Endothelial cell (in vitro differentiated cells): ENCODE measurements at regions not wholly inside any gene's neighbourhood (a gene's known extent, or its start where the extent isn't known, plus 50 kb on each side); places are given as distances from the start of the nearest gene placed in this dataset.

Experiments used
- DNase-seq: peaks from one replicate; pipeline ENCODE4 v3.0.0; 2021; ENCODE audit warnings: low spot score
- H3K27ac Mint-ChIP-seq: one replicate; pipeline ENCODE4 v1.8.0; 2021; ENCODE audit warnings: mixed read lengths, inconsistent platforms; ENCODE audit not compliant: unreplicated experiment
- H3K27me3 Mint-ChIP-seq: one replicate; pipeline ENCODE4 v1.8.0; 2021; ENCODE audit warnings: mild to moderate bottlenecking, moderate library complexity, mixed read lengths, inconsistent platforms; ENCODE audit not compliant: unreplicated experiment
- H3K36me3 Mint-ChIP-seq: one replicate; pipeline ENCODE4 v1.8.0; 2021; ENCODE audit warnings: mild to moderate bottlenecking, low read depth, mixed read lengths, inconsistent platforms; ENCODE audit not compliant: unreplicated experiment
- H3K4me1 Mint-ChIP-seq: one replicate; pipeline ENCODE4 v1.8.0; 2021; ENCODE audit warnings: mild to moderate bottlenecking, mixed read lengths, inconsistent platforms; ENCODE audit not compliant: unreplicated experiment
- H3K4me3 Mint-ChIP-seq: one replicate; pipeline ENCODE4 v1.8.0; 2021; ENCODE audit warnings: mild to moderate bottlenecking, mixed read lengths, inconsistent platforms; ENCODE audit not compliant: unreplicated experiment
- H3K9me3 Mint-ChIP-seq: one replicate; pipeline ENCODE4 v1.8.0; 2021; ENCODE audit warnings: mixed read lengths, inconsistent platforms; ENCODE audit not compliant: unreplicated experiment
- TF ChIP-seq, protein P1 (sequence below): fragments of 200-600 bp; sonication (generic); IDR thresholded peaks from one replicate; pipeline ENCODE4 v1.5.0; 2021; ENCODE audit warnings: antibody characterized with exemption; ENCODE audit not compliant: unreplicated experiment

- H3K27ac Mint-ChIP-seq: no peak overlapping the region
- H3K36me3 Mint-ChIP-seq: peaks cover 99% of the 10 kb centered on the region
- TF ChIP-seq, protein P1, sequence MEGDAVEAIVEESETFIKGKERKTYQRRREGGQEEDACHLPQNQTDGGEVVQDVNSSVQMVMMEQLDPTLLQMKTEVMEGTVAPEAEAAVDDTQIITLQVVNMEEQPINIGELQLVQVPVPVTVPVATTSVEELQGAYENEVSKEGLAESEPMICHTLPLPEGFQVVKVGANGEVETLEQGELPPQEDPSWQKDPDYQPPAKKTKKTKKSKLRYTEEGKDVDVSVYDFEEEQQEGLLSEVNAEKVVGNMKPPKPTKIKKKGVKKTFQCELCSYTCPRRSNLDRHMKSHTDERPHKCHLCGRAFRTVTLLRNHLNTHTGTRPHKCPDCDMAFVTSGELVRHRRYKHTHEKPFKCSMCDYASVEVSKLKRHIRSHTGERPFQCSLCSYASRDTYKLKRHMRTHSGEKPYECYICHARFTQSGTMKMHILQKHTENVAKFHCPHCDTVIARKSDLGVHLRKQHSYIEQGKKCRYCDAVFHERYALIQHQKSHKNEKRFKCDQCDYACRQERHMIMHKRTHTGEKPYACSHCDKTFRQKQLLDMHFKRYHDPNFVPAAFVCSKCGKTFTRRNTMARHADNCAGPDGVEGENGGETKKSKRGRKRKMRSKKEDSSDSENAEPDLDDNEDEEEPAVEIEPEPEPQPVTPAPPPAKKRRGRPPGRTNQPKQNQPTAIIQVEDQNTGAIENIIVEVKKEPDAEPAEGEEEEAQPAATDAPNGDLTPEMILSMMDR: no peak
- no peak for DNase-seq
- peak overlapping the region; percentile 83 for H3K4me3 Mint-ChIP-seq
- peaks cover 66% of the 10 kb centered on the region for H3K27me3 Mint-ChIP-seq
- H3K9me3 Mint-ChIP-seq: peaks cover 94% of the 10 kb centered on the region
- H3K4me1 Mint-ChIP-seq: no peaks in the 10 kb centered on the region
These were observed 100.2 kb downstream of the SNRPN start for GRCh38 chr15:25054943-25055342.

DNA sequence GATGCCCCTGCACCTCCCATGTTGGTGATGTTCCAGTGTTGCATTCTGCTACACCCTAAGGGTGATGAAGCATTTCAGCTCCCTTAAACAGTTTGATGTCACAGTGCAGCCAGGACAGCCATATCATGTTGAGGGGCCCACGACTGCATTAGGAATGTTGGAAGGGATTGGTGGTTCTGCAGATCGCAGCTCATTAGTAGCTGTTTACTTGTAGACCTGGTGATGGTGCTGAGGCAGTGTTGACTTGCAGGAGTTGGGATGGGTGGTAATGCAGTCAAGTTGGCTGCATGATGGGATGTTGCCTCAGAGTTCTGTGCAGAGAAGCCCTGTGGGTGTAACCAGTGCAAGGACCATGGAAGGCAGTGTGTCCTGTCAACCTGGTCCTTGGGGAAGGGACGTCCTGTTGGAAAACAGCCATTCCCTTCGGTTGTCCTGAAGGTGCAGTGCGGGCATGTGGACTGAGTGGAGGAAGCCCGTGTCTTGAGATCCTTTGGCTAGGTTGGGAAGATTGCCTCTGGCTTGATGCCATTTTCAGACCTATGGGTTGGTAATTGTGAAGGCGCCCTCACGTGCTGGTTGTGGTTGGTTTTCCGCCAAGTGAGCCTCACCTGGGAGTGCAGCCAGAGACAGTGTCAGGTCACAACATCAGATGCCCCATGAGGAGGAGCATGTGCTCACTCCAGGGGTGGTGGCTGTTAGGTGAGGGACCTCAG, 100.7 kb downstream of the SNRPN start:
- TF ChIP-seq, protein P1: no peak
- Mint-ChIP-seq H3K27me3 (peaks cover 66% of the 10 kb centered on the region), H3K4me1 (no peaks in the 10 kb centered on the region), H3K9me3 (peaks cover 94% of the 10 kb centered on the region), H3K36me3 (peaks cover 99% of the 10 kb centered on the region), H3K4me3 (peak overlapping the region; percentile 83), H3K27ac (peak overlapping the region; percentile 59)
- no peak for DNase-seq

DNA sequence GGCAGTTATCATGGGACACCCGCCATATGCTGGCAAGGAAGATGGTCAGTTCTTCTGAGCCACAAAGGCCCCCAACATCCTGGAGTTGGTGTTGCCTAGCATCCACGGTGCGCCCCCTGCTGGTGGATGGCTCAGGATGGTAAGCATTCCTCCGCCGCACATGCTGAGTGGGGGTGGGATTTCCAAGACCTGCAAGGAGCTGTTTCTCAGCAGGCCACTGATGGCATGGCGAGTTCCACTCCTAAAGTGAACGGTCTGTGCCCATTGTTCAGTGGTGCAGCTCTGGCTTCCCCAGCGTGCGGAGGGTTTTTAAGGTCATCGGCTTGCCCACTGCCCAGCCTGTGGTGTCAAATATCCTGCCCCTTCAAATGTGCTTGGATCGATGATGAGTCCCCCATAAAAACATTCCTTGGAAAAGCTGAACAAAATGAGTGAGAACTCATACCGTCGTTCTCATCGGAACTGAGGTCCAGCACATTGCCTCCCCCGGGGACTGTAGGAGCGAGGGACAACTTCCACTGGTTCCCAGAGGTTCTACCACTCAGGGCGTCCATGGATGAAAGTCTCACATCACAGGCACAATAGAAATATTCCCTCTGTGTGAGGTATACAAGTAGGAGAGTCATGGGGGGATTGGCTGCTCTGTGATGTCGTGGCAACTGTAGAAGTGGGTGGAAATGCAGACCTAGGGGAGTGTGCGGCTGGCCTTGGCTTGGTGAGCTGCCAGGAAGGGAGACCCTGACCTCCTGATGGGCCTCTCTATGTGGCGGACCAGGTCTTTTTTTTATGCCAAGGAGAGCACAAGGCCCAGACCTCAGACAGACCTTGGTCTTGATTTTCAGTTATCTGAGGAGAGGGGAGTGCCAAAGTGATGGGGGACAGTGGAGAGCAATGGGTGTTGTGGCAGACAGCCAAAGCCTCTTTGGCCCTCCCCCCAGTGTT, 102.0 kb downstream of the SNRPN start:
- peaks cover 99% of the 10 kb centered on the region for H3K36me3 Mint-ChIP-seq
- H3K4me1 Mint-ChIP-seq: no peaks in the 10 kb centered on the region
- peaks cover 66% of the 10 kb centered on the region for H3K27me3 Mint-ChIP-seq
- H3K27ac Mint-ChIP-seq: peak overlapping the region; percentile 18
- DNase-seq: no peak
- peaks cover 94% of the 10 kb centered on the region for H3K9me3 Mint-ChIP-seq
- TF ChIP-seq, protein P1: peak; percentile 40
- peak overlapping the region; percentile 83 for H3K4me3 Mint-ChIP-seq

DNA sequence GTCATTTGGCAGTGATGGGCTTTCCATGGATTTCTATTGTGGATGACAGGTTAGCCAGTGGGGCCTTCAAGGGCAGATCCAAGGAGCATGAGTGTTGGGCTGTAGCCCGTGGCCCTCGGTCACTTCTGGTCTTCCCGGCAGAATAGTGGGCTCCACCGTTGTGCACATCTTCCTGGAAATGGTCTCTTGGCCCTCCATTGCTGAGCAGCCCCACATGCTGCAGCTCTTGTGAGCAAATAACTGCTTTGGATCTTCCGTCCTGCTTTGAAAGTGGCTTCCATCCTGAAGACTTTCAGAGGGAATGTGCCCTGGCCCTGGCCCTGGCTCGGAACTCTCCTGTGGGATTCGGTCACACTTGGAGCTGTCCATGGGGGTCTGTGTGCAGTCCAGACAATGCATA, 102.8 kb downstream of the SNRPN start:
- peaks cover 99% of the 10 kb centered on the region for H3K36me3 Mint-ChIP-seq
- peaks cover 96% of the 10 kb centered on the region for H3K9me3 Mint-ChIP-seq
- peak overlapping the region; percentile 27 for H3K27ac Mint-ChIP-seq
- no peak for DNase-seq
- peaks cover 66% of the 10 kb centered on the region for H3K27me3 Mint-ChIP-seq
- no peaks in the 10 kb centered on the region for H3K4me1 Mint-ChIP-seq
- peak overlapping the region; percentile 84 for H3K4me3 Mint-ChIP-seq
- TF ChIP-seq, protein P1: no peak
